Neural progenitor cell (in vitro differentiated cells): ENCODE measurements at regions not wholly inside any gene's neighbourhood (a gene's known extent, or its start where the extent isn't known, plus 50 kb on each side); places are given as distances from the start of the nearest gene placed in this dataset.

Experiments
- DNase-seq: peaks from one replicate; pipeline ENCODE4 v3.0.0-alpha.2; 2016; ENCODE audit warnings: low spot score
- H2AFZ ChIP-seq: fragments of 200-600 bp; sonication (generic); replicated peaks from 2 replicates; pipeline ENCODE4 v1.6.1; 2016; ENCODE audit warnings: antibody characterized with exemption
- H3F3A ChIP-seq: fragments of 200-600 bp; sonication (generic); 2 replicates; pipeline ENCODE4 v1.6.1; 2016; ENCODE audit warnings: antibody characterized with exemption, low read depth
- H3K27ac ChIP-seq: fragments of 200-600 bp; sonication (generic); 2 replicates; pipeline ENCODE4 v1.5.1; 2016; ENCODE audit warnings: mild to moderate bottlenecking
- H3K27me3 ChIP-seq: fragments of 200-600 bp; sonication (generic); 2 replicates; pipeline ENCODE4 v1.6.1; 2016; ENCODE audit warnings: mild to moderate bottlenecking, moderate library complexity
- H3K36me3 ChIP-seq: fragments of 200-600 bp; sonication (generic); 2 replicates; pipeline ENCODE4 v1.5.1; 2016
- H3K4me1 ChIP-seq: fragments of 200-600 bp; sonication (generic); 2 replicates; pipeline ENCODE4 v1.6.1; 2016; ENCODE audit warnings: mixed run types
- H3K4me2 ChIP-seq: fragments of 200-600 bp; sonication (generic); 2 replicates; pipeline ENCODE4 v1.6.1; 2016
- H3K4me3 ChIP-seq: fragments of 200-600 bp; sonication (generic); 2 replicates; pipeline ENCODE4 v1.5.1; 2016
- H3K79me2 ChIP-seq: fragments of 200-600 bp; sonication (generic); 2 replicates; pipeline ENCODE4 v1.6.1; 2016; ENCODE audit warnings: low read depth
- H3K9ac ChIP-seq: fragments of 200-600 bp; sonication (generic); 2 replicates; pipeline ENCODE4 v1.6.1; 2016
- H3K9me3 ChIP-seq: fragments of 200-600 bp; sonication (generic); 2 replicates; pipeline ENCODE4 v1.5.1; 2016; ENCODE audit warnings: low read depth
- H4K20me1 ChIP-seq: fragments of 200-600 bp; sonication (generic); 2 replicates; pipeline ENCODE4 v1.6.1; 2016; ENCODE audit warnings: low read depth
- H3K27ac Mint-ChIP-seq: 3 replicates; pipeline ENCODE4 v1.8.0; 2021; ENCODE audit warnings: mixed read lengths
- H3K27me3 Mint-ChIP-seq: 2 replicates; pipeline ENCODE4 v1.8.0; 2022; ENCODE audit warnings: low read depth, mild to moderate bottlenecking, inconsistent platforms, moderate library complexity, mixed read lengths; ENCODE audit not compliant: insufficient read depth
- H3K36me3 Mint-ChIP-seq: 3 replicates; pipeline ENCODE4 v1.8.0; 2021; ENCODE audit warnings: mixed read lengths
- H3K4me1 Mint-ChIP-seq: 3 replicates; pipeline ENCODE4 v1.8.0; 2021; ENCODE audit warnings: mixed read lengths
- H3K4me3 Mint-ChIP-seq: 3 replicates; pipeline ENCODE4 v1.8.0; 2021; ENCODE audit warnings: mild to moderate bottlenecking, moderate library complexity, mixed read lengths
- H3K9me3 Mint-ChIP-seq: 3 replicates; pipeline ENCODE4 v1.8.0; 2020; ENCODE audit warnings: mixed read lengths
- CTCF ChIP-seq: fragments of 200-600 bp; sonication (generic); IDR thresholded peaks from 2 replicates; pipeline ENCODE4 v1.5.1; 2017; ENCODE audit warnings: antibody characterized with exemption, mild to moderate bottlenecking
- EZH2 ChIP-seq: fragments of 200-600 bp; sonication (generic); IDR thresholded peaks from 2 replicates; pipeline ENCODE4 v1.6.1; 2017; ENCODE audit warnings: antibody characterized with exemption, mild to moderate bottlenecking, moderate library complexity
- EZH2phosphoT487 ChIP-seq: fragments of 200-600 bp; sonication (generic); IDR thresholded peaks from 2 replicates; pipeline ENCODE4 v1.6.1; 2017; ENCODE audit warnings: antibody characterized with exemption

- peaks cover 47% of the 10 kb centered on the region for H3K4me1 Mint-ChIP-seq
- H3K9me3 Mint-ChIP-seq: peaks cover 7% of the 10 kb centered on the region
- Histone ChIP-seq H3K27me3 (no peaks in the 10 kb centered on the region), H2AFZ (no peak overlapping the region), H3K27ac (no peak overlapping the region), H3K4me3 (no peak overlapping the region), H3K36me3 (no peaks in the 10 kb centered on the region), H3K4me1 (peaks cover 15% of the 10 kb centered on the region), H3F3A (no peaks in the 10 kb centered on the region), H3K79me2 (no peaks in the 10 kb centered on the region), H3K9me3 (no peaks in the 10 kb centered on the region), H3K9ac (no peak overlapping the region), H4K20me1 (no peaks in the 10 kb centered on the region), H3K4me2 (peak overlapping the region; percentile 21)
- TF ChIP-seq EZH2phosphoT487 (no peak), EZH2 (no peak), CTCF (no peak)
- H3K4me3 Mint-ChIP-seq: no peak overlapping the region
- peaks cover under 1% of the 10 kb centered on the region for H3K36me3 Mint-ChIP-seq
- DNase-seq: no peak
- H3K27ac Mint-ChIP-seq: peak overlapping the region; percentile 98
- H3K27me3 Mint-ChIP-seq: peaks cover 16% of the 10 kb centered on the region
Observed at GRCh38 chr18:10060469-10060782, 146.6 kb downstream of the VAPA start.

- H3K79me2 ChIP-seq: no peaks in the 10 kb centered on the region
- TF ChIP-seq EZH2phosphoT487: no peak
- TF ChIP-seq CTCF: no peak
- TF ChIP-seq EZH2: no peak
- no peak overlapping the region for H3K27ac ChIP-seq
- no peak overlapping the region for H3K9ac ChIP-seq
- H4K20me1 ChIP-seq: no peaks in the 10 kb centered on the region
- H3F3A ChIP-seq: no peaks in the 10 kb centered on the region
- no peak overlapping the region for H2AFZ ChIP-seq
- H3K4me2 ChIP-seq: no peak overlapping the region
- peaks cover 15% of the 10 kb centered on the region for H3K27me3 Mint-ChIP-seq
- no peaks in the 10 kb centered on the region for H3K9me3 ChIP-seq
- H3K27me3 ChIP-seq: no peaks in the 10 kb centered on the region
- H3K27ac Mint-ChIP-seq: peak overlapping the region; percentile 98
- H3K4me1 Mint-ChIP-seq: peaks cover 48% of the 10 kb centered on the region
- H3K9me3 Mint-ChIP-seq: peaks cover 11% of the 10 kb centered on the region
- DNase-seq: no peak
- no peak overlapping the region for H3K4me3 Mint-ChIP-seq
- no peak overlapping the region for H3K4me3 ChIP-seq
- H3K36me3 ChIP-seq: no peaks in the 10 kb centered on the region
- H3K36me3 Mint-ChIP-seq: peaks cover 3% of the 10 kb centered on the region
- peaks cover 19% of the 10 kb centered on the region for H3K4me1 ChIP-seq
Observed at GRCh38 chr18:10060841-10061240, 147.0 kb downstream of the VAPA start.

- TF ChIP-seq EZH2phosphoT487 (no peak), CTCF (no peak), EZH2 (no peak)
- Mint-ChIP-seq H3K9me3 (peaks cover 11% of the 10 kb centered on the region), H3K27ac (peak overlapping the region; percentile 92), H3K4me3 (no peak overlapping the region), H3K36me3 (peaks cover 3% of the 10 kb centered on the region), H3K27me3 (peaks cover 15% of the 10 kb centered on the region), H3K4me1 (peaks cover 49% of the 10 kb centered on the region)
- Histone ChIP-seq H3K36me3 (no peaks in the 10 kb centered on the region), H3K4me1 (peaks cover 20% of the 10 kb centered on the region), H3K4me3 (no peak overlapping the region), H3K79me2 (no peaks in the 10 kb centered on the region), H3K27ac (no peak overlapping the region), H4K20me1 (no peaks in the 10 kb centered on the region), H3K27me3 (no peaks in the 10 kb centered on the region), H2AFZ (no peak overlapping the region), H3K9me3 (no peaks in the 10 kb centered on the region), H3F3A (no peaks in the 10 kb centered on the region), H3K9ac (no peak overlapping the region), H3K4me2 (no peak overlapping the region)
- DNase-seq: no peak
Observed at GRCh38 chr18:10061566-10062140, 147.8 kb downstream of the VAPA start.
